H9 (cell line): ENCODE measurements at regions not wholly inside any gene's neighbourhood (a gene's known extent, or its start where the extent isn't known, plus 50 kb on each side); places are given as distances from the start of the nearest gene placed in this dataset.

Source experiments
- DNase-seq: peaks from one replicate; pipeline ENCODE4 v3.0.0-alpha.2; 2017
- H2AFZ ChIP-seq: one replicate; pipeline ENCODE4 v1.6.1; 2013; ENCODE audit warnings: mild to moderate bottlenecking, low read length, control low read depth, moderate library complexity
- H2AK5ac ChIP-seq: 2 replicates; pipeline ENCODE4 v1.6.1; 2013; ENCODE audit warnings: low read length, control low read depth, mixed read lengths; ENCODE audit not compliant: insufficient read length
- H2BK120ac ChIP-seq: one replicate; pipeline ENCODE4 v1.6.1; 2013; ENCODE audit warnings: low read depth, mild to moderate bottlenecking, low read length, control low read depth, inconsistent platforms; ENCODE audit not compliant: poor library complexity, severe bottlenecking
- H2BK12ac ChIP-seq: 2 replicates; pipeline ENCODE4 v1.6.1; 2013; ENCODE audit warnings: low read length, control low read depth, mixed read lengths, low read depth; ENCODE audit not compliant: insufficient read length
- H2BK15ac ChIP-seq: 2 replicates; pipeline ENCODE4 v1.6.1; 2013; ENCODE audit warnings: low read depth, low read length, control low read depth
- H2BK20ac ChIP-seq: one replicate; pipeline ENCODE4 v1.6.1; 2013; ENCODE audit warnings: low read depth, mild to moderate bottlenecking, low read length, control low read depth, inconsistent platforms; ENCODE audit not compliant: poor library complexity, severe bottlenecking
- H2BK5ac ChIP-seq: 2 replicates; pipeline ENCODE4 v1.6.1; 2013; ENCODE audit warnings: low read length, control low read depth, mixed read lengths; ENCODE audit not compliant: insufficient read length
- H3K14ac ChIP-seq: 2 replicates; pipeline ENCODE4 v1.6.1; 2013; ENCODE audit warnings: low read length, control low read depth; ENCODE audit not compliant: insufficient read depth
- H3K18ac ChIP-seq: 2 replicates; pipeline ENCODE4 v1.6.1; 2013; ENCODE audit warnings: low read depth, mild to moderate bottlenecking, mixed read lengths, low read length, control low read depth; ENCODE audit not compliant: insufficient read length
- H3K23ac ChIP-seq: 2 replicates; pipeline ENCODE4 v1.6.1; 2013; ENCODE audit warnings: low read length, control low read depth, mixed read lengths, low read depth; ENCODE audit not compliant: insufficient read length
- H3K23me2 ChIP-seq: 2 replicates; pipeline ENCODE4 v1.6.1; 2013; ENCODE audit warnings: low read depth, mild to moderate bottlenecking, mixed read lengths, low read length, control low read depth; ENCODE audit not compliant: insufficient read length, poor library complexity, severe bottlenecking
- H3K27ac ChIP-seq: 2 replicates; pipeline ENCODE4 v1.5.1; 2013; ENCODE audit warnings: low read length, control low read depth, mixed read lengths, low read depth; ENCODE audit not compliant: insufficient read length
- H3K27me3 ChIP-seq: 2 replicates; pipeline ENCODE4 v1.6.1; 2013; ENCODE audit warnings: low read length, control low read depth, inconsistent platforms; ENCODE audit not compliant: insufficient read depth
- H3K4ac ChIP-seq: 2 replicates; pipeline ENCODE4 v1.6.1; 2013; ENCODE audit warnings: low read depth, mild to moderate bottlenecking, control low read depth, inconsistent platforms, low read length, moderate library complexity
- H3K4me1 ChIP-seq: 2 replicates; pipeline ENCODE4 v1.6.1; 2013; ENCODE audit warnings: low read length, control low read depth, inconsistent platforms; ENCODE audit not compliant: insufficient read depth
- H3K4me2 ChIP-seq: 2 replicates; pipeline ENCODE4 v1.6.1; 2013; ENCODE audit warnings: low read length, control low read depth, mixed read lengths; ENCODE audit not compliant: insufficient read length, insufficient read depth
- H3K56ac ChIP-seq: 2 replicates; pipeline ENCODE4 v1.6.1; 2013; ENCODE audit warnings: low read depth, mild to moderate bottlenecking, mixed read lengths, low read length, control low read depth; ENCODE audit not compliant: insufficient read length
- H3K79me1 ChIP-seq: 2 replicates; pipeline ENCODE4 v1.6.1; 2013; ENCODE audit warnings: low read depth, mild to moderate bottlenecking, moderate library complexity, low read length, control low read depth, inconsistent platforms; ENCODE audit not compliant: insufficient read depth, poor library complexity, severe bottlenecking
- H3K79me2 ChIP-seq: 2 replicates; pipeline ENCODE4 v1.6.1; 2013; ENCODE audit warnings: low read length, control low read depth, inconsistent platforms; ENCODE audit not compliant: insufficient read depth
- H3K9ac ChIP-seq: 2 replicates; pipeline ENCODE4 v1.6.1; 2013; ENCODE audit warnings: low read length, control low read depth, mixed read lengths; ENCODE audit not compliant: insufficient read length; ENCODE audit errors: extremely low read depth
- H3K9me3 ChIP-seq: one replicate; pipeline ENCODE4 v1.6.1; 2013; ENCODE audit warnings: low read depth, low read length, inconsistent platforms; ENCODE audit not compliant: control insufficient read depth
- H3T11ph ChIP-seq: one replicate; pipeline ENCODE4 v1.6.1; 2013; ENCODE audit warnings: mild to moderate bottlenecking, low read length, control low read depth, inconsistent platforms
- H4K20me1 ChIP-seq: one replicate; pipeline ENCODE4 v1.6.1; 2013; ENCODE audit not compliant: control insufficient read depth, insufficient read length, insufficient read depth
- H4K5ac ChIP-seq: 2 replicates; pipeline ENCODE4 v1.6.1; 2013; ENCODE audit warnings: low read depth, mild to moderate bottlenecking, mixed read lengths, low read length, control low read depth; ENCODE audit not compliant: insufficient read length
- H4K8ac ChIP-seq: replicated peaks from 2 replicates; pipeline ENCODE4 v1.6.1; 2013; ENCODE audit warnings: low read length, control low read depth, mixed read lengths, low read depth; ENCODE audit not compliant: insufficient read length
- H4K91ac ChIP-seq: 2 replicates; pipeline ENCODE4 v1.6.1; 2013; ENCODE audit warnings: low read depth, mild to moderate bottlenecking, moderate library complexity, mixed read lengths, low read length, control low read depth; ENCODE audit not compliant: insufficient read length
- H3K27ac Mint-ChIP-seq, 3 experiments: 2 replicates in 2 of 3; 3 replicates in 1 of 3; pipeline ENCODE4 v1.8.0; 2020 to 2021; ENCODE audit warnings: mixed read lengths in 3 of 3, mild to moderate bottlenecking in 1 of 3, moderate library complexity in 1 of 3
- H3K27me3 Mint-ChIP-seq: 2 replicates; pipeline ENCODE4 v1.8.0; 2021; ENCODE audit warnings: low read depth, mild to moderate bottlenecking, moderate library complexity, mixed read lengths
- H3K36me3 Mint-ChIP-seq, 3 experiments: 2 replicates in 2 of 3; 3 replicates in 1 of 3; pipeline ENCODE4 v1.8.0; 2020 to 2021; ENCODE audit warnings: low read depth in 3 of 3, mixed read lengths in 3 of 3; ENCODE audit not compliant: insufficient read depth in 1 of 3
- H3K4me1 Mint-ChIP-seq, 2 experiments: 2 replicates each; pipeline ENCODE4 v1.8.0; 2020; ENCODE audit warnings: mixed read lengths in 2 of 2
- H3K4me3 Mint-ChIP-seq, 2 experiments: 2 replicates in 1 of 2; 3 replicates in 1 of 2; pipeline ENCODE4 v1.8.0; 2020 to 2021; ENCODE audit warnings: mild to moderate bottlenecking in 2 of 2, mixed read lengths in 2 of 2, moderate library complexity in 1 of 2
- H3K9me3 Mint-ChIP-seq, 2 experiments: 2 replicates in 1 of 2; 3 replicates in 1 of 2; pipeline ENCODE4 v1.8.0; 2020; ENCODE audit warnings: mild to moderate bottlenecking in 2 of 2, mixed read lengths in 2 of 2, moderate library complexity in 1 of 2
- CTCF ChIP-seq: fragments of 200-600 bp; sonication (generic); conservative IDR thresholded peaks from 3 replicates; pipeline ENCODE4 v1.8.0; 2021; ENCODE audit warnings: antibody characterized with exemption, mild to moderate bottlenecking
- WGBS: extraction: QIAGEN DNeasy Blood & Tissue Kit; methylation state at CpG from one replicate; pipeline ENCODE4 v1.1.7; 2013; ENCODE audit warnings: missing lambda C conversion rate, low lambda C conversion rate, mixed read lengths; ENCODE audit not compliant: insufficient read length; ENCODE audit errors: extremely low coverage; 5-methylcytosine and 5-hydroxymethylcytosine counted together

- no peaks in the 10 kb centered on the region for H4K20me1 ChIP-seq
- no peak overlapping the region for H3K18ac ChIP-seq
- no peak overlapping the region for H2BK120ac ChIP-seq
- no peak overlapping the region for H3K23ac ChIP-seq
- H3K9me3 ChIP-seq: peaks cover 31% of the 10 kb centered on the region
- no peaks in the 10 kb centered on the region for H3K79me1 ChIP-seq
- no peak overlapping the region for H3K4me2 ChIP-seq
- H3K14ac ChIP-seq: no peak overlapping the region
- H3K56ac ChIP-seq: no peak overlapping the region
- no peaks in the 10 kb centered on the region for H3K79me2 ChIP-seq
- H3K4ac ChIP-seq: no peak overlapping the region
- no peak overlapping the region for H4K5ac ChIP-seq
- no peak overlapping the region for H3T11ph ChIP-seq
- no peaks in the 10 kb centered on the region for H3K27me3 ChIP-seq
- H2BK15ac ChIP-seq: no peak overlapping the region
- H2AK5ac ChIP-seq: no peak overlapping the region
- Mint-ChIP-seq H3K4me3 (no peak overlapping the region), H3K36me3 (peaks cover 53 to 84% (median 62%) of the 10 kb centered on the region in 3 experiments), H3K9me3 (peaks cover 65 to 79% of the 10 kb centered on the region in 2 experiments), H3K27me3 (no peaks in the 10 kb centered on the region; the same call in 1 of the 2 replicates), H3K27ac (no peak overlapping the region), H3K4me1 (peaks cover 5 to 17% of the 10 kb centered on the region in 2 experiments; a peak in 3 of 4 replicates)
- no peak overlapping the region for H4K91ac ChIP-seq
- H4K8ac ChIP-seq: no peak overlapping the region
- H2BK12ac ChIP-seq: no peak overlapping the region
- no peak overlapping the region for H3K27ac ChIP-seq
- no peak for TF ChIP-seq CTCF
- H3K4me1 ChIP-seq: peaks cover 2% of the 10 kb centered on the region
- no peak overlapping the region for H2BK5ac ChIP-seq
- DNase-seq: no peak
- H3K9ac ChIP-seq: no peak overlapping the region
- no peak overlapping the region for H2BK20ac ChIP-seq
- no peak overlapping the region for H2AFZ ChIP-seq
- no peaks in the 10 kb centered on the region for H3K23me2 ChIP-seq
- no CpG with 5 or more reads among the region's 2 CpGs for WGBS
Observed at GRCh38 chrX:42975906-42976305, 197.9 kb upstream of the PPP1R2C start.
